Fibroblast of upper back skin (primary cell): ENCODE measurements at regions not wholly inside any gene's neighbourhood (a gene's known extent, or its start where the extent isn't known, plus 50 kb on each side); places are given as distances from the start of the nearest gene placed in this dataset.
A peak's percentile ranks its signal among the peaks of the same experiment; 100 is the strongest.

Experiments
- DNase-seq: peaks from one replicate; pipeline ENCODE4 v3.0.0-alpha.2; 2013

- no peak for DNase-seq
Measured at GRCh38 chr16:77594799-77595596, 127.3 kb upstream of the NUDT7 start.

- DNase-seq = peak; percentile 58
Measured at GRCh38 chr16:77596261-77596660, 126.1 kb upstream of the NUDT7 start.

- DNase-seq = peak; percentile 36
Measured at GRCh38 chr16:77599793-77600415, 122.4 kb upstream of the NUDT7 start.

- no peak for DNase-seq
Measured at GRCh38 chr16:77600555-77600954, 121.8 kb upstream of the NUDT7 start.

GRCh38 chr16:77603656-77604055 is 118.7 kb upstream of the NUDT7 start:
- DNase-seq = no peak

- DNase-seq = no peak
Measured at GRCh38 chr16:77610496-77610895, 111.8 kb upstream of the NUDT7 start.

- DNase-seq = no peak
Measured at GRCh38 chr16:77611386-77611785, 110.9 kb upstream of the NUDT7 start.

- DNase-seq = no peak
Measured at GRCh38 chr16:77612596-77612995, 109.7 kb upstream of the NUDT7 start.

GRCh38 chr16:77613095-77613494 is 109.2 kb upstream of the NUDT7 start:
- DNase-seq = no peak

- no peak for DNase-seq
Measured at GRCh38 chr16:77617553-77617952, 104.8 kb upstream of the NUDT7 start.

- no peak for DNase-seq
Measured at GRCh38 chr16:77617996-77618395, 104.3 kb upstream of the NUDT7 start.

GRCh38 chr16:77618951-77619350 is 103.4 kb upstream of the NUDT7 start:
- no peak for DNase-seq

GRCh38 chr16:77624085-77624484 is 98.2 kb upstream of the NUDT7 start:
- DNase-seq = no peak

GRCh38 chr16:77636615-77637014 is 85.7 kb upstream of the NUDT7 start:
- no peak for DNase-seq

- DNase-seq = peak; percentile 31
Measured at GRCh38 chr16:77637940-77638339, 84.4 kb upstream of the NUDT7 start.

- no peak for DNase-seq
Measured at GRCh38 chr16:77643176-77643575, 79.1 kb upstream of the NUDT7 start.

GRCh38 chr16:77645764-77646163 is 76.5 kb upstream of the NUDT7 start:
- DNase-seq = peak; percentile 5

- DNase-seq = peak; percentile 12
Measured at GRCh38 chr16:77647726-77648125, 74.6 kb upstream of the NUDT7 start.

GRCh38 chr16:77650761-77651160 is 71.6 kb upstream of the NUDT7 start:
- no peak for DNase-seq

GRCh38 chr16:77652399-77652798 is 69.9 kb upstream of the NUDT7 start:
- DNase-seq = no peak

- peak; percentile 26 for DNase-seq
Measured at GRCh38 chr16:77657016-77657415, 65.3 kb upstream of the NUDT7 start.

GRCh38 chr16:77660311-77660710 is 62.0 kb upstream of the NUDT7 start:
- DNase-seq = peak; percentile 36

GRCh38 chr16:77662246-77662645 is 60.1 kb upstream of the NUDT7 start:
- no peak for DNase-seq

GRCh38 chr16:77663711-77664110 is 58.6 kb upstream of the NUDT7 start:
- no peak for DNase-seq

GRCh38 chr16:77666771-77667170 is 55.5 kb upstream of the NUDT7 start:
- DNase-seq = no peak
